ENCODE measurements at regions not wholly inside any gene's neighbourhood (a gene's known extent, or its start where the extent isn't known, plus 50 kb on each side); places are given as distances from the start of the nearest gene placed in this dataset.
"Not testable (repeated sequence)": the region's sequence is repeated elsewhere in the genome, so short reads cannot be mapped to it uniquely, and the experiment has no call there.

- DNase-seq (no peak), ATAC-seq (no peak)
- Histone ChIP-seq H3K4me1 (ENCODE audit: control insufficient read depth, insufficient read depth, low read length) (no peaks in the 10 kb centered on the region), H3K4me3 (ENCODE audit: low read length) (no peak overlapping the region), H3K27me3 (ENCODE audit: control insufficient read depth, insufficient read depth) (no peaks in the 10 kb centered on the region), H3K9me3 (ENCODE audit: control insufficient read depth, low read length) (no peaks in the 10 kb centered on the region), H3K27ac (ENCODE audit: low read length) (no peak overlapping the region)
- 63% methylated on average over 1 of the region's 1 CpG for WGBS
- intact Hi-C loops (cut with DNase I), result no loop called here
Measured at GRCh38 chr18:76013057-76013456, 482.0 kb downstream of the ZNF516 start.

GRCh38 chr18:76005632-76006208, 489.3 kb downstream of the ZNF516 start:
- H3K9me3 ChIP-seq (ENCODE audit: control insufficient read depth, low read length), result no peaks in the 10 kb centered on the region
- 45% methylated on average over 15 of the region's 15 CpGs for WGBS
- H3K27me3 ChIP-seq (ENCODE audit: control insufficient read depth, insufficient read depth), result no peaks in the 10 kb centered on the region
- no peak overlapping the region for H3K4me3 ChIP-seq (ENCODE audit: low read length)
- intact Hi-C loops (cut with DNase I), result no loop called here
- H3K4me1 ChIP-seq (ENCODE audit: control insufficient read depth, insufficient read depth, low read length), result no peaks in the 10 kb centered on the region
- no peak for ATAC-seq
- DNase-seq, result no peak
- H3K27ac ChIP-seq (ENCODE audit: low read length), result no peak overlapping the region

DNA sequence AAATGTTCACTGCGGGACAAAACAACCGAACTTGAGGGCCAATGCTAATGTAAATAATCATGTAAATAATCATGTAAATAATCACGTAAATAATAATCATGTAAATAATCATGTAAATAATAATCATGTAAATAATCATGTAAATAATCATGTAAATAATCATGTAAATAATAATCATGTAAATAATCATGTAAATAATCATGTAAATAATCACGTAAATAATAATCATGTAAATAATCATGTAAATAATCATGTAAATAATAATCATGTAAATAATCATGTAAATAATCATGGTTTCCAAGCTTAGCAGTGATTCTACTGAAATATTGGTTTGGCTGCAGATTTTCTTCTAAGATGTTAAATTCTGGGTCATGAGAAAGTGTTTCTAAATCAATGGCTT, 507.1 kb downstream of the ZNF516 start:
- H3K27ac ChIP-seq (ENCODE audit: low read length); H3K4me1 ChIP-seq (ENCODE audit: control insufficient read depth, insufficient read depth, low read length); H3K27me3 ChIP-seq (ENCODE audit: control insufficient read depth, insufficient read depth); ATAC-seq; H3K9me3 ChIP-seq (ENCODE audit: control insufficient read depth, low read length); intact Hi-C loops (cut with DNase I); H3K4me3 ChIP-seq (ENCODE audit: low read length); DNase-seq: not testable (repeated sequence)
- 80% methylated on average over 4 of the region's 4 CpGs for WGBS

DNA sequence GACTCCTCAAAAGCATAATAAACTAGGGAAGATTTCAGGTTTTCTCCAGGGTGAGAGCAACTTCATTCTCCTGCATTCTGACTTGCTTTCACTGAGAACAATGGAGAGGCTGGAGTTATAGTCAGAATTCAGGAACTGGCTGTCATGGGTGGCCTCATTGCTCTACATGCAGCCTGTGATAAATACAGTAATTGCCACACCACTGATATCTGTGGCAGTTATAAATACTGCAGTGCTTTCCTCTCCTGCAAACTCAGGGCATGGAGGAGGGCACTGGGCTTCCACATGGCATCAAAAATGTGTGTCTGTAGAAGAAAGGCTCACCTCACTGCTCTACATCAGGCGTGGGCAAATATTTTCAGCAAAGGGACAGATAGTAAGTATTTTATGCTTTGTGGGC, 510.2 kb downstream of the ZNF516 start:
- no peak for DNase-seq
- intact Hi-C loops (cut with DNase I), result no loop called here
- H3K27ac ChIP-seq (ENCODE audit: low read length), result no peak overlapping the region
- no peaks in the 10 kb centered on the region for H3K9me3 ChIP-seq (ENCODE audit: control insufficient read depth, low read length)
- no peaks in the 10 kb centered on the region for H3K4me1 ChIP-seq (ENCODE audit: control insufficient read depth, insufficient read depth, low read length)
- ATAC-seq, result no peak
- WGBS, result 94% methylated on average over 1 of the region's 1 CpG
- H3K4me3 ChIP-seq (ENCODE audit: low read length), result no peak overlapping the region
- no peaks in the 10 kb centered on the region for H3K27me3 ChIP-seq (ENCODE audit: control insufficient read depth, insufficient read depth)

DNA sequence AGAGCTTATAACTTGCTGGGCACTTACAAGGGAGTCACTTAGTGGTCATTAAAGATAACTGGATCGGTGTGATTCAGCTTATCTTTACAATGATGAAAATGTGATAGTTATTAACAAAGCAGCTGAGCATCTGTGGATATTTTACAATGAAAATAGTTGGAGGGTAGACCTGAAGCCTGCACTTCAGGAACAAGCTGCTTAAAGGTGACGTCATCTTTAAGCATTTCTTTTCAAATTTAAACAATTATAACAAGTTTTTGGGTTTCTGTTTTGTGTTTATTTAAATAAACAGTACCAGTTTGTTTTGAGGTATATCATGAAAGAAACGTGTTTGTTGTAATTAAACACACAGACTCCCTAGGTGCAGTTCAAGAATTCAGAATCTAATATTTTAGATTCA, 513.9 kb downstream of the ZNF516 start:
- Histone ChIP-seq H3K27me3 (ENCODE audit: control insufficient read depth, insufficient read depth) (no peaks in the 10 kb centered on the region), H3K4me3 (ENCODE audit: low read length) (no peak overlapping the region), H3K4me1 (ENCODE audit: control insufficient read depth, insufficient read depth, low read length) (no peaks in the 10 kb centered on the region), H3K27ac (ENCODE audit: low read length) (no peak overlapping the region), H3K9me3 (ENCODE audit: control insufficient read depth, low read length) (no peaks in the 10 kb centered on the region)
- intact Hi-C loops (cut with DNase I), result no loop called here
- no peak for DNase-seq
- no peak for ATAC-seq
- 67% methylated on average over 3 of the region's 3 CpGs for WGBS

DNA sequence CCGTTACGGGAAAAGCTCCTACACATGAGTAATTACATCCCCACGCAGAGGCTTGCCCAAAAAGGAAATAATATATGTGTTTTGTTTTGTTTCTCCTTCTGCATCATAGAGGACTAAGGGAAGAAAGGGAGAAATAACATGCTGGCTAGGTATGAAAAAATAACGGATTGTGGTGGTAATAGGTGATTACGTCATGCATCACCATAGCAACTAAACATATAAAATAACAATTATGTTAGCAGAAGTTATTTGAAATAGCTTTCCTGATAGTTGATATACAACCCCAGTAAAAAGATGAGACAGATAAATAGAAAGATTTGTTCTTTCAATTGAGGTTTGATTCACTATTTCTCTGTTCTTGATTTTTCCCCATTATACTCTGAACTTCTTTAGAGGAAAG, 518.0 kb downstream of the ZNF516 start:
- DNase-seq (no peak), ATAC-seq (no peak)
- intact Hi-C loops (cut with DNase I), result no loop called here
- WGBS, result 64% methylated on average over 5 of the region's 5 CpGs
- no peak overlapping the region for H3K27ac ChIP-seq (ENCODE audit: low read length)
- no peak overlapping the region for H3K4me3 ChIP-seq (ENCODE audit: low read length)
- no peaks in the 10 kb centered on the region for H3K4me1 ChIP-seq (ENCODE audit: control insufficient read depth, insufficient read depth, low read length)
- no peaks in the 10 kb centered on the region for H3K27me3 ChIP-seq (ENCODE audit: control insufficient read depth, insufficient read depth)
- no peaks in the 10 kb centered on the region for H3K9me3 ChIP-seq (ENCODE audit: control insufficient read depth, low read length)

DNA sequence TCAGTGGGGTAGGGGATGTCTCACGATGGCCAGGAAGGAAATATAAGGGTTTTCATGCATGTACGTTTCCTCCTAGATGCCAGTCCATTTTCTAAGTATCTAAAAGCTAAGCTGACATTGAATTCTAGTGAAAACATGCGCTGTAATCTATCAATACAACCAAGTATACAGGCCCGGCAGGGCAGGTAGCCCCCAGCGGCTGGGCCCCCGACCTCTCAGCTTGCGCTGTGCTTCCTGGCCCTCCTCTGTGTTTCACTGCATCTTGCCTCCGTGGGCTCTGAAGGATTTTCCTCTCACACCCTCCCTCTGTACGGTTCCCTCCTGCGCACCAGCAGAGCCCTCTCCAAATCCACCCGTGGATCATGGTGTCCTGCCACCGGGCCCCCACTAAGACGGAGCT, 524.8 kb downstream of the ZNF516 start:
- 88% methylated on average over 13 of the region's 13 CpGs for WGBS
- no peak for ATAC-seq
- H3K4me1 ChIP-seq (ENCODE audit: control insufficient read depth, insufficient read depth, low read length), result no peaks in the 10 kb centered on the region
- no peaks in the 10 kb centered on the region for H3K27me3 ChIP-seq (ENCODE audit: control insufficient read depth, insufficient read depth)
- H3K4me3 ChIP-seq (ENCODE audit: low read length), result no peak overlapping the region
- no peak overlapping the region for H3K27ac ChIP-seq (ENCODE audit: low read length)
- intact Hi-C loops (cut with DNase I), result no loop called here
- no peaks in the 10 kb centered on the region for H3K9me3 ChIP-seq (ENCODE audit: control insufficient read depth, low read length)
- DNase-seq, result no peak

DNA sequence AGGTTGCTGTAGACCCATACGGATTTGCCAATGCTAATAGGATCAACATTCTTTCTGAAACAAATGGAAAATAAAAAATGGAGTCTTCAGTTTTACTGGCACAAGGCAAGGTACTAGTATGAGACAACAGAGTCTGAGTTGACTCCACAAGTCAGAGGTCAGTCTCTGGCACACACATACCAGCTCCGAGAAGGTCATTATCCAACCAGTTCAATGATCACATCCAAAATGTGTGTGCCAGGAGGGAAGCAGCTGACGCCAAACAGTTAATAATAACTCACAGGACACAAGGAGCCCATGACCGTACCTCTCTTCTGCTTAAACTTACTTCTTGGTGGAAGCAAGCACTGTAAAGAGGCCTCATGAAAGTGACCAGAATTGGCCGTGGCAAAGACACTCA, 528.6 kb downstream of the ZNF516 start:
- DNase-seq, result no peak
- no peaks in the 10 kb centered on the region for H3K27me3 ChIP-seq (ENCODE audit: control insufficient read depth, insufficient read depth)
- no peaks in the 10 kb centered on the region for H3K4me1 ChIP-seq (ENCODE audit: control insufficient read depth, insufficient read depth, low read length)
- 67% methylated on average over 5 of the region's 5 CpGs for WGBS
- no peak for ATAC-seq
- H3K27ac ChIP-seq (ENCODE audit: low read length), result no peak overlapping the region
- intact Hi-C loops (cut with DNase I), result no loop called here
- H3K4me3 ChIP-seq (ENCODE audit: low read length), result no peak overlapping the region
- H3K9me3 ChIP-seq (ENCODE audit: control insufficient read depth, low read length), result no peaks in the 10 kb centered on the region

DNA sequence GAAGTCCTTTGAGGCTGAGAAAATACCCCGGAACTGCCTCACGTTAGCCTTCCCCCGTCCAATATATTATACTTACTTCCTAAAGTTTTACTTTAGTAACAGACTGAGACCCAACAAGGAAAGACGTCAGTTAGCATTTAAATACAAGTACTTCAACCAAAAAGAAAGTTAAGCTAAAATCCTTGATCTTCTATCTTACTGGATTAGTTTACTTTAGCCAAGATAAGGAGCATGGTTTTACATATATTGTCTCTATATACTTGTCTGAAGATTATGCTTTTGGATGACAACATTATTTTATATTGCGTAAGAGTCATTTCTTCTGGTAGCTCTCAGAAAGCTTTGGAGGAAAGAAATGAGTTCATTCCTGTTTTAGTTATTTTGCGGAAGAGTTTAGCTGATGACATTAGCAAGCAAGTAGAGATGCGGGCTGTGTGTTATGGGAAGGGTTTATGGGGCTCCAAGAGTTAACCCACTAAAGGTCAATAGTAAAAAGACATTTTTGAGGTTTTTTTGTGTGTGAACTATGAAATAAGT, 532.9 kb downstream of the ZNF516 start:
- 84% methylated on average over 7 of the region's 7 CpGs for WGBS
- no peak overlapping the region for H3K4me3 ChIP-seq (ENCODE audit: low read length)
- intact Hi-C loops (cut with DNase I), result no loop called here
- H3K9me3 ChIP-seq (ENCODE audit: control insufficient read depth, low read length), result no peaks in the 10 kb centered on the region
- H3K27ac ChIP-seq (ENCODE audit: low read length), result no peak overlapping the region
- no peaks in the 10 kb centered on the region for H3K27me3 ChIP-seq (ENCODE audit: control insufficient read depth, insufficient read depth)
- no peaks in the 10 kb centered on the region for H3K4me1 ChIP-seq (ENCODE audit: control insufficient read depth, insufficient read depth, low read length)
- DNase-seq (no peak), ATAC-seq (no peak)

- intact Hi-C loops (cut with DNase I); H3K4me1 ChIP-seq (ENCODE audit: control insufficient read depth, insufficient read depth, low read length); ATAC-seq; H3K27me3 ChIP-seq (ENCODE audit: control insufficient read depth, insufficient read depth); DNase-seq; H3K27ac ChIP-seq (ENCODE audit: low read length); H3K9me3 ChIP-seq (ENCODE audit: control insufficient read depth, low read length); H3K4me3 ChIP-seq (ENCODE audit: low read length): not testable (repeated sequence)
- 77% methylated on average over 4 of the region's 4 CpGs for WGBS
Measured at GRCh38 chr18:75960356-75960755, 532.9 kb upstream of the SMIM21 start.

GRCh38 chr18:75959150-75959549, 531.6 kb upstream of the SMIM21 start:
- intact Hi-C loops (cut with DNase I), result no loop called here
- no peak for ATAC-seq
- no peak overlapping the region for H3K27ac ChIP-seq (ENCODE audit: low read length)
- no peaks in the 10 kb centered on the region for H3K9me3 ChIP-seq (ENCODE audit: control insufficient read depth, low read length)
- no peaks in the 10 kb centered on the region for H3K4me1 ChIP-seq (ENCODE audit: control insufficient read depth, insufficient read depth, low read length)
- no peaks in the 10 kb centered on the region for H3K27me3 ChIP-seq (ENCODE audit: control insufficient read depth, insufficient read depth)
- DNase-seq, result no peak
- no peak overlapping the region for H3K4me3 ChIP-seq (ENCODE audit: low read length)

GRCh38 chr18:75958683-75959082, 531.2 kb upstream of the SMIM21 start:
- ATAC-seq (no peak), DNase-seq (no peak)
- Histone ChIP-seq H3K27me3 (ENCODE audit: control insufficient read depth, insufficient read depth) (no peaks in the 10 kb centered on the region), H3K9me3 (ENCODE audit: control insufficient read depth, low read length) (no peaks in the 10 kb centered on the region), H3K4me1 (ENCODE audit: control insufficient read depth, insufficient read depth, low read length) (no peaks in the 10 kb centered on the region), H3K4me3 (ENCODE audit: low read length) (no peak overlapping the region), H3K27ac (ENCODE audit: low read length) (no peak overlapping the region)
- intact Hi-C loops (cut with DNase I), result no loop called here
- WGBS, result 93% methylated on average over 1 of the region's 1 CpG

Measured in right cardiac atrium (tissue), 5 donors.